EH (cell line): ENCODE measurements at regions not wholly inside any gene's neighbourhood (a gene's known extent, or its start where the extent isn't known, plus 50 kb on each side); places are given as distances from the start of the nearest gene placed in this dataset.

Experiments used
- DNase-seq: peaks from one replicate; pipeline ENCODE4 v3.0.0-alpha.2; 2015; ENCODE audit warnings: low read depth

DNA sequence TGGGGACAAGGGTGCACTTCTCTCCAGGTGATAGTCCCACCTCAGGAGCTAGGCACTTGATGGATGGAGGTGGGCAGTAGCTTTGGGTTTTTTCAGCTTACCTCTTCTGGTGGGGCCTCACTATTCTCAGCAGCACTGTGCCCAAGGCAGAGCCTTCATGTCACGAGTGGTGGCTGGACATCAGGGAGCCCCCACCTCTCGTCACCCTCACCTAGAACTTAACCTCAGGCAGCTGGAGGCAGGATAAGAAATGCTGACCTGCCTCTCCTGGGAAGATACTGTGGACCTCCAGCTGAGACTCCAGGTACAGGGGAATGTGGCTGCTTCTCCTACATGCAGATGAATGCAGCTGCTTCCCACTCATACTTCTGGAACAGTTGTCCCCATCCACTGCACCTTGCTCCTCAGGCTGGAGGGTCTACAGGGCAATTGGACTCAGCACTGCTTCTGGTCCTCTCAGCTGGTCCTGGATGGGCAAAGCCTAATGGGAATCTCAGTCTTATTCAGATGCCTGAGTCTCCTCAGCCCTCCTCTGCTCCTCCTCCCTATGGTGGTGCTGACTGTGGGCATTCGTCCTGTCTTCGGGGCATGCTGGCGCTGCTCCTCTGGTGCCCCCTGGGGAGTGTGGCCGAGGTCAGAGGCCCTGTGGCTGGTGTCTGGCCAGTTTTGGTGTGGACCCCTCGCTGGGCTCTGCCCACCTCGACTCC is 129.9 kb downstream of the KLF13 start:
- DNase-seq: no peak

DNA sequence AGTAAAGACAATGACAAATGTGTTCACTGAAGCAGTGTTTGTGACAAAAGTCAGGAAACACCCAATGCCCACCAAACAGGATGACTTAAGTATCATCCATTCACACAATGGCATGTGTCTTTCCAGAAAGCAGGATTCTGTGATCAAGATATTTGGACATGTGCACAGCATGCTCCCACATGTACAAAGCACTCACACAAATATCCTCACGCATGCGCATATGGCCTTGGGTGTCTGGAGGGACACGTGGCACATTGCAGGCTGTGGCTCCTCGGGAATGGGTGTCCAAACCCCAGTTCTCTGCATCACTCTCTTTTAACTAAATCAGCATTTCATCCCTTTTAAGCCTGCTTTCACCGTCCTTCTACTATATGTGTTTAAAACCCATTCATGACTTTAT is 130.5 kb downstream of the KLF13 start:
- peak; percentile 62 for DNase-seq

DNA sequence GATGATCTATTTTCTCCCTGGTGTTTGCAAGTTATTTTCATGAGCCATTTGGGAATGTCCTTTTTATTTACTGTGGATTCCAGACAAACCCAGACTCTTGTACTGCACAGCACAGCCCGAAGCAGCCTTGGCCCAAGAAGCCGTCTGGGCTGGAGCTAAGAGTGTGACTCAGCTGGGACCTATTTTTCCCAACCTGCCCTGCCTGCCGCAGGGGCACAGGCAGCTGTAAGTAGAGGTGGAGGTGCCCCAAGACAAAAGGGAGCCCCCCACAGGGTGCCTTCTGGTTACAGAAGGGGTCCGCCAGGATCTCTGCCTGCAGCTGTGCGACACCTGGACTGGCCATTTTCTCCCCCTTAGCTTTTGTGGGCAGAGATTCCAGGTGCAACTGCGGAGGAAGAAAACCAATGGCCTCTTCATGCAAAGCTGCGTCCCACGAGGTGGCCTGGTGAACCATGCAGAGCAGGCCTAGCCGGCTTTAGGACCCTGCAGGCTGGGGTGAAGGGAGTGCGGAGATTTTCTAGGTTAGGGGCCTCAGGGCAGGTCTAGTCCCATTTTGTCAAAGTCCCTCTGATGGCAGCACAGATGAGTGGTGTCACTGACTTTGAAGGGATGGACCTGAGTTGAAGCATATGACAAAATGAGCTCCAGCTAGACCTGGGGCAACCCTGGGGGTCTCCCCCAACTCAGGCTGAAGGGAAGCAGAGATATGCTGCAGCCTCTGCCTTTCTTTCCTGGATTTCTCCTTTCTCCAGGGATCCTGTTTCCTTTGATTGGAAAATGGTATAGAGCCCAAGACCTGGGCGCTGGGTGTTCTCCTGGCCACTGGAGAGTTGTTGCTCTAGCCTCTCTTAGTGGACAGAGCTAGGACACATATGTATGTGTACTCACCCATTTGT is 131.2 kb downstream of the KLF13 start:
- peak; percentile 85 for DNase-seq

DNA sequence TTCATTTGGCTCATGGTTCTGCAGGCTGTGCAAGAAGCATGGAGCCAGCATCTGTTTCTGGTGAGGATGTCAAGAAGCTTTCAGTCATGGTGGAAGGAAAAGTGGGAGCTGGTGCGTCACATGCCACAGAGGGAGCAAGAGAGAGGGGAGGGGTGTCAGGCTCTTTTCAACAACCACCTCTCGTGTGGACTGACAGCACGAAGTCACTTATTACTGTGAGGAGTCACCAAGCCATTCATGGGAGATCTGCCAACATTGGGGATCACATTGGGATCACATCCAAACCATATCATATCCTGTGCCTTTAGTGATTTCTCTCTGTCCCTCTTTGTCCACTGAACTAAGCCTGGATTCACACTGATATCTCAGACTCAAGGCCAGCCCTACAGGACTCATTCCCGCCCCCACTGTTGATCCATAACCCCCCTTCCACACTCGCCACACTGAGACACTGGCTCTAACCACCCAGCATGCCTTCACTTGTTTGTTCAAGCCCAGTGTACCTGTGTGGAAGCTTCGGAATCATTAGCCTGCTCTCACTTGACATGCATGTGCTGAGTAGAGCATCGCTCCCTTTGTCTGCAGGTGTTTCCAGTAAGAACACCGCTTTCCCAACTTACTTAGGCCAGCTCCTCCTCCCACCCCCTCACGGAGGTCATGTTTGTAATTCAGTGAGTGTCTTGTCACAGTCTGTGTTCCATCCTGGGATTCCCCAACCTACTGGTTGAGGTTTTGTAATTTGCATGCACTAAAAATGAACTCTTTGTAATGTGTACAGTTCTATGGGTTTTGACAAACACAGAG is 132.2 kb downstream of the KLF13 start:
- no peak for DNase-seq

DNA sequence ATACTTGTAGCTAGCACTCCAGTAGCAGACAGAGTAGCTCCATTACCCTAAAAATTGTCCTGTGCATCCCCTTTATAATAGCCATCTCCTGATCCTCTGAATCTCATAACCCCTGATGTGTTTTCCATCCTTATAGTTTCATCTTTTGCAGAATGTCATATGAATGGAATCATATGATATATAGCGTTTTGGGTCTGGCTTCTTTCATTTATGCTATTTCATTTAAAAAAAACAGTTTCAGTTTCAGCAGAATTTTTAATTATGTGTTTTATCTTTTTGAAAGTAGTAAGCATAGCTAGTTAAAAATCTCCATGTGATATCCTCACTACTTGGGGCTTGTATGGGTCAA is 132.7 kb downstream of the KLF13 start:
- no peak for DNase-seq

DNA sequence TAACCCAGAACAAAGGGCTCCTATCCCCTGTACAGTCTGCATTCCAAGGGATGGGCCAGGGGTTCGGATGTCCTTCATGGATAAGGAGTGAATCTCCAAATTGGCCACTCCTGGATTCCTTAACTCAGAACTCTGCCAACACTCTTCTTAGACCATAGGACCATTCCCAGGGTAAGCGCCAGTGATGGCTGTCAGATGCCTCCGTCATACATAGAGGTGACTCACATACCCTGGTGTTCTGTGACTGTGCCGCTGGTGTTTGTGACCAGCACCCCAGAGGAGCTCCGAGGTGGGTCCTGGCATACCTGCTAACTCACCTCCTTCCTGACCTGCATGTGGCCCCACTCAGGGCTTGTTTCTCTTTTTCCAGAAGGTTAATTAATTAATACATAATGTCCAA is 134.7 kb downstream of the KLF13 start:
- no peak for DNase-seq

DNA sequence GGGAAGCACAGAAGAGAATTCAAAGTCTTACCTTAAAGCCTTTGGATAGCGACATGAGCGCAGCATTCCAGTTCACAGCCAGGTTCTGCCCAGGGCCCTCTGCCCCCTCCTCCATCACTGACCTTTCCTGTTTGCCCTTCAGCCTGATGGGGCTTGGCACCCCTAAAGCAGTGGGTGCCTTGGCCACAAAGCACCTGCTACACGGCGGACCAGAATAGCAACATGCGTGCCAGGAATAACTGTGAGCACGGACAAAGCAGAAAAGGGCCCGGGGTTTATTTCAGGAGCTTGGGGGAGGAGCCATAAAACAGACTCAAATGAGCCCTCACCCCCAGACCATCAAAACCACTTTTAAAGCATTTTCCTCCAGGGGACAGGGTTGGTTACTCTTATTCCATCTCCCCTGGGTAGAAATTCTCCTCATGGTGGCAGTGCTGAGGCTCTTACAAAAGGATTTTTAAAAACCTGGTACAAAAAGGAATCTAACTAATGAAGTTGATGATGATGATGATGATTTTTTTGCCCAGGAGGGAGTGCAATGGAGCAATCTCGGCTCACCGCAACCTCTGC is 135.4 kb downstream of the KLF13 start:
- no peak for DNase-seq

DNA sequence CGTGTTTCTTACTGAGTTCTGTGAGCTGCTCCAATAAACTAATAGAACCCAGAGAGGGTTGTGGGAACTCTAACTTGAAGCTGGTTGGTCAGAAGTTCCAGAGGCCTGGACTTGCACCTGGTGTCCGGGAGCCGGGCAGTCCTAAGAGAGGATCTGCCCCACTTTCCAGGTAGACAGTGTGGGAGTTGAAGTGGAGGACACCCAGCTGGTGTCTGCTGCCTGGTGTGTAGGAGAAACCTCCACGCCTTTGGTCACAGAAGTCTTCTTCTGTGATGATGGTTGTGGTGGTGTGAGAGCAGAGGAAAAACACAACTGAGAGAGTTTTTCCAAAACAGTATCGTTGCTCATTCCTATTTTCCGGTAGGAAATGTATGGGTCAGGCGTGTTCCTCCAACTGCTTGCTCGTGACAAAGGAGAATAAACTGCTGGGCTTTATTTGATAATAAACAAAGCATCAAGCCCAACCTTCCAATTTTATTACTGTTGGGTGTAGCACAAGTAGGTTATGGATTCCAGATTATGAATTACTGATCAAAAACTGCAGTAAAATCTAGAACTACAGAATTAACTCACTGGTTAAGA is 137.0 kb downstream of the KLF13 start:
- no peak for DNase-seq

DNA sequence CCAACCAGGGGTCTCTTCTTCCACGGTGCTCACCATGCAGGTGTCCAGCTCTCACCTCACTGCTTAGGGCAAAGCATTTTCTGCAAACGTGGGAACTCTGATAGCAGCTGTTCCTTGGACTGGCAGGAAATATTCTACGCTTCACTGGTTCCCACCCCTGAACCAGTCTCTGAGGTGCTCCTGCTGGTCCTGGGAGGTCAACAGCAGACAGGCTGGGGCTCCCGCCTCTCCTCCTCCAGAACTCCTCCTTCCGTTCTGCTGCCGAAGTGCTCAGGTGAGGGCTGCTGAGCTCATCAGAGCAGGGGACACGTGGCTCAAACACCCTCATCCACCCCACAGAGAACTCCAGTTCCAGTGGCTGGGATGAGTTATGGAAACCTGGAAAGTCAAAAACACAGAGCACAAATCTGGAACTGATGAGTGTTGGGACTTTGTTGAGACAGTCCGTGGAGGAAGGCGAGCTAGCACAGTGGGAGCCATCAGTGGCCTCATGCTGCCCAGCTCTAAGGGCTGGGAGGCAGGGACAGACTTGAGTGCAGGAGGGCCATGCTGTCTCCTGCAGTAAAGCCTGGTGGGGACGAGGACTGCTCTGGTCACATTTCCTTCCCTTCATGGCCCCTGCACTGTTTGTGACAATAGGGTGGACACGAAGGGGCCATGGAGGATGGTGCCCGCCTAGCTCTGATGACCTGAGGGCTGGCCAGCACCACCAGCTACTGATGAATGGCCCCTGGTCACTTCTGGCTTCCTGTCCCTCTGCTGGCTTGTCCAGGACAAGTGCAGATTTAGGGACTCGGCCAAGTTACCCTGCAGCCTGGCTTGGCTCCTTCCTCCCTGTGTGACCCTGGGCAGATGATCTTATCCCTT is 137.8 kb downstream of the KLF13 start:
- DNase-seq: no peak

DNA sequence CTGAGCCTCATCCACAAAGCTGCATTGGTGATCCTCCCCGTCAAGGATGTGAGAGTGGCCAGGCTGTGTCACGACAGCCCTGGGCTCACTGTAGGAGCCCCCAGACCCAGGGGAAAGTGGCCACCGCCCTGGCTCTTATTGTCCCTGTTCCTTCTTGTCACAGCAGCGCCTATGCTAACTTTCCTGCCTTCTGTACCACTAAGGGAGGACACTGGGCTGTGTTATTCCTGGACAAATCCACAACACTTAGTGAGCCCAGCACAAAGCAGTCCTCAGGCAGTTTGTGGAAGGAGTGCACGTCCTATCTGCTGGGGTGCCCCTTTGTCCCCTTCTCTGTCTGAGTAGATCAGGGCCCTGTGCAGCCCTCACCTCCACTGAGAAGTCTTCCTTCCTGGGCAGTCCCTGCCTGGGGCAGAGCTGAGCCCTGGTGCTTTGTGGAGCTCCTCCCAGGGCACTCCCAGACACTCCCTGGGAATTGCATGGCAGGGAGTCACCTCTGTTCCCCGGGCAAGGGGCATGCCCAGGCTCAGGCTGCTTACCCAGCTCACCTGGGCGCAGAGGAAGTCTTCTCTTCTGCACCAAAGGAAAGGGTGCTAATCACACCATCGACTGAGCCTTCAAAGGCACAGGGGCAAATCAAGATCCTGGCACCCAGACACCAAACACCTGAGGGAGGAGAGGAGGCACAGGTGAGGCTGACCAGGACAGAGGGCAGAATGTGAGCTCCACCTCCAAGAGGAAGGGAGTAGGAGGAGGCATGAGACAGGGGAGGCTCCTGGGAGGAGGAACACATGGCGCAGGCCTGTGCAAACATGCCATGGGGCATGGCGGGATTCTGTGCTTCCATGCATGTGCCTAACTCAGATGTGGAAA is 138.7 kb downstream of the KLF13 start:
- DNase-seq: no peak

DNA sequence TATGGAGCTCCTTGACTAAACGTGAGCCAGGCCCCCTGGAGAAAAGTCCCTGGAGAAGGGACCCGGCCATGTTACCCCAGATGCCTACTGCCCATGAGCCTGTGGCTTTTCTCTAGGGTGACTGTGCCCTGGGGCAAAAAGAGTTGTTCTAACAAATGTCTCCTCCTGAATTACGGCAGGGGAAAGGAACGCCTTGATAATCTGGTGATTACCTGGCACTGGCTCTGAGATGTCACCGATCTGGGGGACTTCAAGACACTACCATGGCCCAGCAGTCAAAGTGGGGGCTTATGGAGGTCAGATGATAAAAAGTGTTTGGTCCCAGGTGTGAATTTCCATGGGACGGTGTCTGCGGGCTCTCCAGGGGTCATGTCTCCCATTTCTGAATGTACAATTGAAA is 140.7 kb downstream of the KLF13 start:
- DNase-seq: no peak

DNA sequence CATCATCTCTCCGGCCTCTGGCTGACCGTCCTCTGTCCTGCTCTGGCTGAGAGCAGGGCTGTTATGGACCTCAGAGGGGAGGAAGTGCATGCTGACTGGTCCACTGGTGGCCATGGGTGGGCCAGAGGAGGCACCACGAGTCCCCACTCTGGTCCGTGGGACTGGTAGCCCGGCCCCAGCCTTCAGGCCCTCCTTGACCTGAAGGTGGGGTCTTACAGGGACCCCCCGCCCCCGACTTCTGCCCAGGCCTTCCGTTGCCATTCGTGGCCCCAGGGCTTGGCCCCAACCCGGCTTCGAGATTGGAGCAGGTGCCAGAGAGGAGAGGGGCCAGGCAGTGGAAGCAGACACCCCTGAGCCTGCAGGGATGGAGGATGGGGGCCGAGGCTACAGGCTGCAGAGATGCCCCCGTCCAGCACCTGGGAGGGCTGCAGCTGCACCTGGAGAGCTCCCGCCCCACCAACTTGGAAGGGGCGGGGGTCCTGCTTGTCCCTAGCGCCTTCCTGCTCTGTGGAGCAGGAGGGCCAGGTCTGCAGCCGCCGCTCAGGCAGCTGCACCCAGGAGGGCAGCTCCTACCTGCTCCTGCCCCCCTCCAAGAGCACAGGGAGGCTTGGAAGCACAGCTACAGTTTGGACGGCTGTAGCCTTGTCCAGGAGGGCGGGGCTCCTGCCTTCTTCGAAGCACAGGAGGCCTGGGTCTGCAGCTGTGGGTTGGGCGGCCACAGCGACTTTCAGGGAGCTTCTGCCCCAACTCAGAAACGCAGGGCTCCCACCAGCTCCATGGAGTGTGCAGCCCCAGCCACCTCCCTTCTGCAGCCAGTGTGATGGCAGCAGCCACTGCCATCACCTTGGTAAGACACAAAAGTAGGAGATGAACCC is 142.5 kb downstream of the KLF13 start:
- no peak for DNase-seq

DNA sequence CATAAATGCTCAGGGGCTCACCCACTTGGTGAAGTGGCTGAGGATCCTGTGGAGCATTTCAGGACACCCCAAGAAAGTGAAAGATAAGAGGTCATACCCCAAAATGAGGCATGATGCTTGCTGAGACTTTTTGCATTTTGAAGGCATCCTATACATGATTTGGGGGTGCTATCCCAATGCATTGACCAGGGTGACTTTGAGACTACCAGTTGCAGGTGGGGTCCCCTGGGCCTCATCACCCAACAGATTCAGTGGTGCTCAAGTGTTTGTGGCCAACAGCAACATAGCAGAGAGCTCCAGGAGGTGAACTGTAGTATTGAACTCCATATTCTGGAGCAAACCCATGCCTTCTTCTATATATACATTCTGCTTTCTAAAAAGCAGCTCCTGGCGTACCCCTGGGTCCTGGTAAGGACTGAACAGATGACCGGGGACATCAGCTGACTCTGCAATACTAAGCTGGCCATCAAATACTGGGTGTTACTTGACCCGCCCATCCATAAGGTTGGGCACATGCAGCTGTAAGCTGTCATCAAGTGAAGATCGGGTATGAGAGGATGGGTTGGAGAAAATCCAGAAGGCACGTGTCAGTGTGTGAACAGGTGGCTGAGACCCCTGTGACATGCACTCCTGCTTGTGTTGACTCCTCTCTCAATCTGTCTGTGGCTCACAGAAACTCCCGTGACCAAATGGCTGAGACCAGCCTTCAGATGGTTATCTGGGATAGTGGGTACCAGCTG is 143.3 kb downstream of the KLF13 start:
- no peak for DNase-seq

DNA sequence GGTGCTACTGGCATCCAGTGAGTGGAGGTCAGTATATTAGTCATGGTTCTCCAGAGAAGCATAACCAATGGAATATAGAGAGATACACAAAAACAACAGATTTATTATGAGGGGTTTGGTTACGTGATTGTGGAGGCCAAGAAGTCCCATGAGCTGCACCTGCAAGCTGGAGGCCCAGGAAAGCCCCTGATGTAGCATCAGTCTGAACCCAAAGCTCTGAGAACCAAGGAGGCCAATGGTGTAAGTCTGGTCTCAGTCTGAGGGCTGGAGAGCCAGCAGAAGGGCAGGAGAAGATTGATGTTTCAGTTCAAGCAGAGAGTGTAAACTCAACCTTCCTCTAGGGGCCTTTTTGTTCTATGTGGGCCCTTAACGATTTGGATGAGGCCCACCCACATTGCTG is 144.1 kb downstream of the KLF13 start:
- DNase-seq: no peak

DNA sequence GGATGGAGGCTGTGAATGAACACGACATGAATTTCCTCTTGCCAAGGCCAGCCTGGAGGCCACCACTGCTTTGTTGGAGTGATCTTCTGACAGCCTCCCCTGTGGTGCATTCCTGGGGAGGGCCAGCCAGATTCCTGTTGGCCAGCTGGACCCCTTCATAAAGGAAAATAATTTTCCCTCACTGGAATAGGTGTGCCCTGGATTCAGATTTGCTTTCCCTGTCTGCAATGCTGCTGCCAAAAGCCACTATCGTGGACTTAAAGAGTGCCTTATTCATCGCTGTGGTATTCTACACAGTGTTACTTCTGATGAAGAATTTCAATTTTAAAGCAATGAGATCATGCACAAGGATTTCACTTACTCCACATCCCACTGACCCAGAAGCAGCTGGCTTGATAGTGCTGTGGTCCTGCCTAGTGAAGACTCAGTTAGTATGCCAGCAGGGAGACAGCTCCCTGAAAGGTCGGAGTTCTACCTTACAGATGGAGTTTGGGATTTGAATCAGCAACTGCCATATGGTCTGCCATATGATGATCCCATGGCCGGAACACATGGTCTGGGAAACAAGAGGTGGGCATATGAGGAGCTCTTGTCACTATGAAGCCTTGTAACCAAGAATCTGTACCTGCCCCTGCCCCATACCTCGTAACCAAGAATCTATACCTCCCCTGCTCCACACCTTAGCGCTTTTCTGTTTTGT is 145.2 kb downstream of the KLF13 start:
- DNase-seq: peak; percentile 95

DNA sequence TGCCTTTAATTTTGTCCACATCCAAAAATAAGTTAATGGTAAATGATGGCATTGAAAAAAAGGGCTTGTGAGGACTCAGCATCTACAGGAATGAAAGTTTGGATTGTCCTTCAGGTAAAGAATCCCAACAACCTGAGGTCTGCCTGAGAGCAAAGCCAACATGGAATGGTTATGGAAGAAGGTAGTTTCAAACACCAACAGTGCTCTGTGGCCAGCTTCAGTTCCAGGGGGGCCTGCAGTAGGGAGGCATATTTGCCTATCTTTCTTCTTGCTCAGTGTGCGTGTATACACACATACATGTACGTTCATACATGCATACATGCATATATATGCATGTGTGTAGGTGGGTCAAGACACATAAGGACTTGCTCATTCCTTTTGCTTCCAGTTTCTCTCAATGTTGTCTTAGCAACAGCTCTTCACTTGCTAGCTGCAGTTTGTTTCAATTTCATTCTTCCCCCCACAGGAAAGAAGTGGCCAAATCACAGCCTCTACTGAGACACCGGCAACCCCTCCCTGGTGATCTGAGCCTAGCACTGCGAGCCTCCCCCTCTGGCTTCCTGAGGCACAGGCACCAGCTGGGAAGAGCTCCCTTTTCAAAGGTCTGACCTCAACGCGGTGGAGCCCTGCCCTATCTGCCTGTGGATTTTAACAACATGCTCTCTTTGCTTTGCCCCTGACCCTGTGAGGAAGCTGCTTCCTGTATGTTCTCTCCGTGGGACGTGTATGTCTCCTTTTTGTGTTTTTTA is 146.2 kb downstream of the KLF13 start:
- DNase-seq: peak; percentile 55
